ENCODE measurements at regions not wholly inside any gene's neighbourhood (a gene's known extent, or its start where the extent isn't known, plus 50 kb on each side); places are given as distances from the start of the nearest gene placed in this dataset.

DNA sequence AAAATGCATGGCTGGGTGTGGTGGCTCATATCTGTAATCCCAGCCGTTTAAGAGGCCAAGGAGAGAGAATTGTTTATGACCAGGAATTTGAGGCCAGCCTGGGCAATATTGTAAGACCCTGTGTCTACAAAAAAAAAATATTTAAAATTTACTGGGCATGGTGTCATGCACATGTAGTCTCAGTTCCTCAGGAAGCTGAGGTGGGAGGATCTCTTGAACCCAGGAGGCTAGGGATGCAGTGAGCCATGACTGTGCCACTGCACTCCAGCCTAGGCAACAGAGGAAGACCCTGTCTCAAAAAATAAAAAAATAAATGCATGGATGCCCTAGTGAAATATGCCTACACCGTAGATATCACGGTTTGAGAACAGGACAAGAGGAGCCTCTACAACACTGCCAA, 1331.2 kb upstream of the B3GALT2 start:
- Histone ChIP-seq H3K9me3 (replicated peaks; ENCODE audit: control insufficient read depth, insufficient read depth, low read length) (no peaks in the 10 kb centered on the region), H3K27me3 (ENCODE audit: control insufficient read depth in 2 of 2, insufficient read depth in 2 of 2, low read length in 2 of 2) (no peaks in the 10 kb centered on the region), H3K4me1 (ENCODE audit: control insufficient read depth, extremely low read depth, insufficient read depth, low read length) (no peaks in the 10 kb centered on the region), H4K20me1 (replicated peaks; ENCODE audit: control insufficient read depth, extremely low read depth, insufficient read depth, low read length) (no peaks in the 10 kb centered on the region), H3K36me3 (ENCODE audit: control insufficient read depth in 2 of 2, extremely low read depth in 1 of 2, insufficient read depth in 2 of 2, low read length in 2 of 2) (no peaks in the 10 kb centered on the region), H3K79me2 (ENCODE audit: control insufficient read depth, insufficient read depth, low read length) (no peaks in the 10 kb centered on the region), H3K9ac (replicated peaks; ENCODE audit: extremely low read depth, insufficient read depth, low read length) (no peak overlapping the region), H3K4me3 (replicated peaks in 1 of 3; ENCODE audit: insufficient read depth in 1 of 3, low read depth in 1 of 3, low read length in 3 of 3) (no peak overlapping the region), H2AFZ (ENCODE audit: low read depth, low read length) (no peak overlapping the region), H3K9me1 (replicated peaks; ENCODE audit: control insufficient read depth, extremely low read depth, insufficient read depth, low read length) (no peaks in the 10 kb centered on the region), H3K4me2 (ENCODE audit: insufficient read depth, low read length) (no peak overlapping the region), H3K27ac (ENCODE audit: insufficient read depth, low read depth, low read length) (no peak overlapping the region)
- dilution Hi-C loops (cut with MboI; ENCODE audit: extremely low pct_ligation_motif_present, low sequenced_read_pairs), result no loop called here
- FAIRE-seq (no peak), DNase-seq (ENCODE audit: low read depth, low spot score) (no peak)
- POLR2A ChIA-PET, result no interaction called here
- TF ChIP-seq EZH2 (IDR thresholded peaks at IDR 0.05; ENCODE audit: borderline replicate concordance, low read depth, low read length, severe bottlenecking), result no peak
- no peak for TF ChIP-seq FOS (IDR thresholded peaks at IDR 0.05; ENCODE audit: borderline replicate concordance, insufficient read depth, low read length)
- no peak for TF ChIP-seq MYC (IDR thresholded peaks at IDR 0.05; ENCODE audit: low read depth, low read length)
- TF ChIP-seq, protein P1, sequence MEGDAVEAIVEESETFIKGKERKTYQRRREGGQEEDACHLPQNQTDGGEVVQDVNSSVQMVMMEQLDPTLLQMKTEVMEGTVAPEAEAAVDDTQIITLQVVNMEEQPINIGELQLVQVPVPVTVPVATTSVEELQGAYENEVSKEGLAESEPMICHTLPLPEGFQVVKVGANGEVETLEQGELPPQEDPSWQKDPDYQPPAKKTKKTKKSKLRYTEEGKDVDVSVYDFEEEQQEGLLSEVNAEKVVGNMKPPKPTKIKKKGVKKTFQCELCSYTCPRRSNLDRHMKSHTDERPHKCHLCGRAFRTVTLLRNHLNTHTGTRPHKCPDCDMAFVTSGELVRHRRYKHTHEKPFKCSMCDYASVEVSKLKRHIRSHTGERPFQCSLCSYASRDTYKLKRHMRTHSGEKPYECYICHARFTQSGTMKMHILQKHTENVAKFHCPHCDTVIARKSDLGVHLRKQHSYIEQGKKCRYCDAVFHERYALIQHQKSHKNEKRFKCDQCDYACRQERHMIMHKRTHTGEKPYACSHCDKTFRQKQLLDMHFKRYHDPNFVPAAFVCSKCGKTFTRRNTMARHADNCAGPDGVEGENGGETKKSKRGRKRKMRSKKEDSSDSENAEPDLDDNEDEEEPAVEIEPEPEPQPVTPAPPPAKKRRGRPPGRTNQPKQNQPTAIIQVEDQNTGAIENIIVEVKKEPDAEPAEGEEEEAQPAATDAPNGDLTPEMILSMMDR (IDR thresholded peaks at IDR 0.05; ENCODE audit: extremely low read depth in 1 of 2, insufficient read depth in 1 of 2, low read depth in 1 of 2, low read length in 2 of 2), result no peak
- TF ChIP-seq, protein P2, sequence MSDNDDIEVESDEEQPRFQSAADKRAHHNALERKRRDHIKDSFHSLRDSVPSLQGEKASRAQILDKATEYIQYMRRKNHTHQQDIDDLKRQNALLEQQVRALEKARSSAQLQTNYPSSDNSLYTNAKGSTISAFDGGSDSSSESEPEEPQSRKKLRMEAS (IDR thresholded peaks at IDR 0.05; ENCODE audit: insufficient read depth, insufficient read length), result no peak
- TF ChIP-seq POLR2AphosphoS5 (IDR thresholded peaks at IDR 0.05; ENCODE audit: insufficient read depth, low read depth, low read length), result no peak
- no peak for TF ChIP-seq JUN (IDR thresholded peaks at IDR 0.05; ENCODE audit: borderline replicate concordance, insufficient read depth, insufficient read length, low read depth)
- no peak for TF ChIP-seq GATA2 (IDR thresholded peaks at IDR 0.05; ENCODE audit: insufficient read depth, insufficient read length, low read depth, low read length)
- no peak for TF ChIP-seq POLR2A (IDR thresholded peaks at IDR 0.05; ENCODE audit: low read depth, low read length)
- intact Hi-C loops (cut with micrococcal nuclease), result no loop called here
- CTCF ChIA-PET, result no interaction called here
- BruUV-seq (replicated peaks), result no TSS peak
